Common myeloid progenitor, CD34-positive (primary cell): ENCODE measurements at regions not wholly inside any gene's neighbourhood (a gene's known extent, or its start where the extent isn't known, plus 50 kb on each side); places are given as distances from the start of the nearest gene placed in this dataset.

ENCODE experiments used
- CTCF ChIA-PET: fragments of 350-600 bp; sonication (Branson Sonifier 250); formaldehyde crosslinking; loops from one replicate; lab custom pipeline; 2021; ENCODE audit warnings: antibody characterized with exemption; lab: Charles Lee
- POLR2A ChIA-PET: fragments of 350-600 bp; sonication (Branson Sonifier 250); formaldehyde crosslinking; loops from one replicate; lab custom pipeline; 2021; ENCODE audit warnings: antibody characterized with exemption; lab: Charles Lee
- DNase-seq, 3 donors: peaks; one replicate each; pipeline versions ENCODE4 v3.0.0 to v3.0.0-alpha.2; 2013
- H3K27ac ChIP-seq, 2 experiments: 1 replicate in 1 of 2; 2 replicates in 1 of 2; pipeline ENCODE4 v1.7.0; 2013; ENCODE audit warnings: inconsistent platforms in 2 of 2, low read length in 2 of 2, mild to moderate bottlenecking in 2 of 2, low read depth in 1 of 2, moderate library complexity in 1 of 2; ENCODE audit not compliant: severe bottlenecking in 2 of 2, insufficient read depth in 1 of 2, poor library complexity in 1 of 2
- H3K27me3 ChIP-seq, 5 experiments: replicated peaks in 2 of 5; 1 replicate in 3 of 5; 2 replicates in 2 of 5; pipeline versions ENCODE4 v1.6.1 to v1.7.0; 2013; ENCODE audit warnings: low read length in 4 of 5, mild to moderate bottlenecking in 2 of 5, moderate library complexity in 2 of 5, inconsistent platforms in 1 of 5; ENCODE audit not compliant: insufficient read depth in 5 of 5, control insufficient read depth in 4 of 5
- H3K36me3 ChIP-seq, 4 experiments: 1 replicate in 2 of 4; 2 replicates in 2 of 4; pipeline versions ENCODE4 v1.6.1 to v1.7.0; 2013; ENCODE audit warnings: low read length in 3 of 4, control low read depth in 1 of 4, mild to moderate bottlenecking in 1 of 4; ENCODE audit not compliant: control insufficient read depth in 4 of 4, insufficient read depth in 4 of 4
- H3K4me1 ChIP-seq, 4 experiments: 1 replicate in 3 of 4; 2 replicates in 1 of 4; pipeline versions ENCODE4 v1.6.1 to v1.7.1; 2013; ENCODE audit warnings: low read length in 3 of 4, mild to moderate bottlenecking in 3 of 4, control low read depth in 1 of 4, inconsistent platforms in 1 of 4, moderate library complexity in 1 of 4; ENCODE audit not compliant: control insufficient read depth in 4 of 4, insufficient read depth in 4 of 4; ENCODE audit errors: control extremely low read depth in 1 of 4
- H3K4me3 ChIP-seq, 7 experiments: 1 replicate in 4 of 7; 2 replicates in 3 of 7; pipeline versions ENCODE4 v1.5.1 to v1.7.0; 2013; ENCODE audit warnings: mild to moderate bottlenecking in 7 of 7, low read length in 6 of 7, moderate library complexity in 6 of 7, inconsistent platforms in 2 of 7, low read depth in 2 of 7, control low read depth in 1 of 7; ENCODE audit not compliant: insufficient read depth in 4 of 7, control insufficient read depth in 1 of 7; ENCODE audit errors: extremely low read depth in 1 of 7
- H3K9me3 ChIP-seq, 5 experiments: 1 replicate in 4 of 5; 2 replicates in 1 of 5; pipeline versions ENCODE4 v1.6.1 to v1.7.1; 2013; ENCODE audit warnings: low read length in 4 of 5, mild to moderate bottlenecking in 2 of 5, inconsistent platforms in 1 of 5, low read depth in 1 of 5, moderate library complexity in 1 of 5; ENCODE audit not compliant: control insufficient read depth in 4 of 5, insufficient read depth in 2 of 5; ENCODE audit errors: control extremely low read depth in 1 of 5
- WGBS: methylation state at CpG from one replicate; pipeline ENCODE4 v1.1.5; 2013; ENCODE audit not compliant: insufficient coverage; 5-methylcytosine and 5-hydroxymethylcytosine counted together

GRCh38 chr11:115721296-115721995 lies 217.2 kb upstream of the CADM1 start:
- POLR2A ChIA-PET: no interaction called here
- CTCF ChIA-PET: no interaction called here
- no peak overlapping the region for H3K4me3 ChIP-seq
- peaks cover 0 to 3% (median 2%) of the 10 kb centered on the region in 5 experiments for H3K27me3 ChIP-seq
- WGBS: 100% methylated on average over 2 of the region's 3 CpGs
- DNase-seq: no peak
- H3K27ac ChIP-seq: no peak overlapping the region
- peaks cover 0 to 3% (median 0%) of the 10 kb centered on the region in 5 experiments for H3K9me3 ChIP-seq
- H3K4me1 ChIP-seq: no peaks in the 10 kb centered on the region
- no peaks in the 10 kb centered on the region for H3K36me3 ChIP-seq

- Histone ChIP-seq H3K4me1 (no peaks in the 10 kb centered on the region), H3K36me3 (no peaks in the 10 kb centered on the region), H3K4me3 (no peak overlapping the region), H3K9me3 (peaks cover 0 to 3% (median 0%) of the 10 kb centered on the region in 5 experiments), H3K27ac (no peak overlapping the region), H3K27me3 (peaks cover 0 to 8% (median 3%) of the 10 kb centered on the region in 5 experiments)
- POLR2A ChIA-PET: no interaction called here
- WGBS: 74% methylated on average over 3 of the region's 9 CpGs
- DNase-seq: no peak
- CTCF ChIA-PET: no interaction called here
These were observed 216.5 kb upstream of the CADM1 start for GRCh38 chr11:115720602-115721245.

- DNase-seq: no peak
- WGBS: 100% methylated on average over 3 of the region's 3 CpGs
- no peaks in the 10 kb centered on the region for H3K9me3 ChIP-seq
- H3K27me3 ChIP-seq: peaks cover 0 to 10% (median 3%) of the 10 kb centered on the region in 5 experiments
- H3K27ac ChIP-seq: no peak overlapping the region
- no peaks in the 10 kb centered on the region for H3K36me3 ChIP-seq
- CTCF ChIA-PET: interaction anchor here (2.0 kb wide), 1 partner anchor 11 kb away, joined by 4 read pairs; no protein-coding TSS in a partner anchor
- POLR2A ChIA-PET: no interaction called here
- H3K4me1 ChIP-seq: no peaks in the 10 kb centered on the region
- H3K4me3 ChIP-seq: no peak overlapping the region
These were observed 214.7 kb upstream of the CADM1 start for GRCh38 chr11:115718945-115719344.

- ChIA-PET POLR2A (no interaction called here), CTCF (interaction anchor here (2.0 kb wide), 1 partner anchor 10 kb away, joined by 4 read pairs; no protein-coding TSS in a partner anchor)
- Histone ChIP-seq H3K9me3 (no peaks in the 10 kb centered on the region), H3K27me3 (peaks cover 0 to 12% (median 3%) of the 10 kb centered on the region in 5 experiments), H3K4me1 (no peaks in the 10 kb centered on the region), H3K36me3 (no peaks in the 10 kb centered on the region), H3K4me3 (no peak overlapping the region), H3K27ac (no peak overlapping the region)
- WGBS: 79% methylated on average over 4 of the region's 6 CpGs
- no peak for DNase-seq
These were observed 213.9 kb upstream of the CADM1 start for GRCh38 chr11:115718106-115718505.

GRCh38 chr11:115716601-115717529 lies 212.7 kb upstream of the CADM1 start:
- Histone ChIP-seq H3K4me1 (no peaks in the 10 kb centered on the region), H3K4me3 (no peak overlapping the region), H3K27me3 (peaks cover 0 to 9% (median 2%) of the 10 kb centered on the region in 5 experiments), H3K27ac (no peak overlapping the region), H3K36me3 (no peaks in the 10 kb centered on the region), H3K9me3 (no peaks in the 10 kb centered on the region)
- no peak for DNase-seq
- ChIA-PET CTCF (no interaction called here), POLR2A (no interaction called here)
- WGBS: 83% methylated on average over 16 of the region's 29 CpGs

GRCh38 chr11:115716080-115716479 lies 211.9 kb upstream of the CADM1 start:
- H3K36me3 ChIP-seq: no peaks in the 10 kb centered on the region
- H3K4me1 ChIP-seq: no peaks in the 10 kb centered on the region
- CTCF ChIA-PET: no interaction called here
- POLR2A ChIA-PET: no interaction called here
- 89% methylated on average over 4 of the region's 7 CpGs for WGBS
- H3K9me3 ChIP-seq: no peaks in the 10 kb centered on the region
- no peak for DNase-seq
- peaks cover 0 to 12% (median 2%) of the 10 kb centered on the region in 5 experiments for H3K27me3 ChIP-seq
- H3K4me3 ChIP-seq: no peak overlapping the region
- no peak overlapping the region for H3K27ac ChIP-seq
